PFSK-1 (cell line): ENCODE measurements at regions not wholly inside any gene's neighbourhood (a gene's known extent, or its start where the extent isn't known, plus 50 kb on each side); places are given as distances from the start of the nearest gene placed in this dataset.

Source experiments
- FOXP2 ChIP-seq: optimal IDR thresholded peaks from 2 replicates; pipeline ENCODE3; 2011; ENCODE audit warnings: borderline replicate concordance, control low read depth, inconsistent platforms; ENCODE audit not compliant: insufficient read depth; ENCODE audit errors: extremely low read length, extremely low read depth
- POLR2AphosphoS5 ChIP-seq: IDR thresholded peaks from 2 replicates; pipeline ENCODE4 v1.6.1; 2012; ENCODE audit warnings: low read depth, mild to moderate bottlenecking, control low read depth, low read length, moderate library complexity
- REST ChIP-seq, 2 experiments: IDR thresholded peaks; 2 replicates each; pipeline versions ENCODE4 v1.6.1 to v1.8.0; 2011 to 2012; ENCODE audit warnings: low read depth in 2 of 2, low read length in 2 of 2, control low read depth in 1 of 2, inconsistent platforms in 1 of 2, mild to moderate bottlenecking in 1 of 2, moderate library complexity in 1 of 2; ENCODE audit not compliant: insufficient read depth in 1 of 2
- SIN3A ChIP-seq: IDR thresholded peaks from 2 replicates; pipeline ENCODE4 v1.6.1; 2012; ENCODE audit warnings: mild to moderate bottlenecking, low read length, moderate library complexity, borderline replicate concordance; ENCODE audit not compliant: insufficient read depth
- TAF1 ChIP-seq: IDR thresholded peaks from 2 replicates; pipeline ENCODE4 v1.6.1; 2012; ENCODE audit warnings: low read length, control low read depth, borderline replicate concordance; ENCODE audit not compliant: insufficient read depth

- TF ChIP-seq SIN3A: no peak
- TF ChIP-seq POLR2AphosphoS5: no peak
- TF ChIP-seq REST (IDR thresholded peaks at IDR 0.05; ENCODE audit: insufficient read depth in 1 of 2, low read depth in 2 of 2, low read length in 2 of 2): no peak
- TF ChIP-seq FOXP2: no peak
- TF ChIP-seq TAF1: no peak
These were observed 391.7 kb upstream of the SHH start for GRCh38 chr7:156203923-156204322.

GRCh38 chr7:156198277-156198676 lies 386.0 kb upstream of the SHH start:
- TF ChIP-seq FOXP2 (no peak), TAF1 (no peak), POLR2AphosphoS5 (no peak), REST (IDR thresholded peaks at IDR 0.05; ENCODE audit: insufficient read depth in 1 of 2, low read depth in 2 of 2, low read length in 2 of 2) (no peak), SIN3A (no peak)

- TF ChIP-seq REST (IDR thresholded peaks at IDR 0.05; ENCODE audit: insufficient read depth in 1 of 2, low read depth in 2 of 2, low read length in 2 of 2) (no peak), TAF1 (no peak), POLR2AphosphoS5 (no peak), SIN3A (no peak), FOXP2 (no peak)
These were observed 384.4 kb upstream of the SHH start for GRCh38 chr7:156196649-156197048.

GRCh38 chr7:156195276-156195675 lies 383.0 kb upstream of the SHH start:
- no peak for TF ChIP-seq TAF1
- TF ChIP-seq FOXP2: no peak
- no peak for TF ChIP-seq POLR2AphosphoS5
- no peak for TF ChIP-seq REST (IDR thresholded peaks at IDR 0.05; ENCODE audit: insufficient read depth in 1 of 2, low read depth in 2 of 2, low read length in 2 of 2)
- no peak for TF ChIP-seq SIN3A

GRCh38 chr7:156194813-156195212 lies 382.6 kb upstream of the SHH start:
- TF ChIP-seq POLR2AphosphoS5 (no peak), SIN3A (no peak)

GRCh38 chr7:156192921-156193320 lies 380.7 kb upstream of the SHH start:
- TF ChIP-seq POLR2AphosphoS5 (no peak), SIN3A (no peak), REST (IDR thresholded peaks at IDR 0.05; ENCODE audit: insufficient read depth in 1 of 2, low read depth in 2 of 2, low read length in 2 of 2) (no peak), FOXP2 (no peak), TAF1 (no peak)
